ENCODE measurements at regions not wholly inside any gene's neighbourhood (a gene's known extent, or its start where the extent isn't known, plus 50 kb on each side); places are given as distances from the start of the nearest gene placed in this dataset.
"Not testable (repeated sequence)": the region's sequence is repeated elsewhere in the genome, so short reads cannot be mapped to it uniquely, and the experiment has no call there.

DNA sequence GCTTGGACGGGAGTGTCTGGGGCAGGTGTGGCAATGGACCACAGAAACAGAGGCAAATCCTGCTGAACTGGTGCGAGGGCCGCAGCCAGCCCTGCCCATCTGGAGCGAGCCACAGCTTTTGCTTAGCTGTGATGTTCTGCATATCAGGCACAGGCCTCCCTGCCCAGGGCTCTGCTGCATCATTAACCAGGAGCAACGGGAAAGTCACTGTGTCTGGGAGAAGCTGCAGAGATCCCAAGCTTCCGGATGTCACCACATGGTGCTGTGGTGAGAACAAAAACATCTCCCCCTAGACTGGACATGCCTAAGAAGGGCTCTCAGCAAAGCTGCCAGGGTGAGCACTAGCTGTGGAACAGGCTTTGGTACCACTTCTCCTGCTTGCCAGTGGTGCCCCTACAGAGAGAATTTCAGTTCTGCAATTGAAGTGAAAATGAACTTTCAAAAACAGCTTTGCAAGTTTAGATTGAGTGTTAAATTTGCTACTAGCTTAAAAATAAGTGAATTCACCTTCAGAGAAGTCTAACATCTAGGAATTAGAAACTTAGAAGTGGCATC is 172.9 kb upstream of the MYT1L start:
- ATAC-seq, result no peak

GRCh38 chr2:2502201-2502549 is 171.1 kb upstream of the MYT1L start:
- ATAC-seq, result no peak

DNA sequence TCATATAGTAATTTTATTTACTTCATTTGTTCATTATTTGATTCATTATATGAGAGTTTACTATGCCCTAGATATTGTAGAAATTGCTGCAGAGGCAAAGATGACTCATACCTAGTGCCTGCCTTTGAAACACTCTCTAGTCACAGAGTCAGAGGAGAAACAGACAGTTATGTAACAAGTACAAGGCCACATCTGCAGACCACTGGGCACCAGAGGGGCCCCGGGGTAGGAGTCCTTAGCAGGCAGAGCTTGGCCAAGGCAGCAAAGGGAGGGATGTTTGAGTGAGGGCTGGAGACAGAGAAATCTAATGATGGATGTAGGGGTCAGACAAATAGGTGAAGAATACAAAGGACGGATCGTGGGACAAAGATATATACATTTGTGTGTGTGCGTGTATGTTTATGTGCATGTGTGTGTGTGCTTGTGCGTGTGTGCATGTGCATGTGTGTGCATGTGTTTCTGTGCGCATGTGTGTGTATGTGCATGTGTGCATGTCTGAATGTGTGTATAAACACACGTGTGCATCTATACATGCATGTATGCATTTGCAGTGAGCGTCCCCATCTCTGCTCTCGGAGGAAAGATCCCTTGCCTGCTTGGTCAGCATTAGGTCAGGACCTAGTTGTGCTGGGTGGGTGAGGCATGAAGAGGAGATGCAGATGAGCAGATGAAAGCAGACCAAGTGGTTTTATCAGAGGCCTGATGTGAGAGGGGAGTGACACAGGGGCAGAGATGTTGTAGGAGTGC is 170.6 kb upstream of the MYT1L start:
- no peak for ATAC-seq

GRCh38 chr2:2495606-2496005 is 164.5 kb upstream of the MYT1L start:
- no peak for ATAC-seq

DNA sequence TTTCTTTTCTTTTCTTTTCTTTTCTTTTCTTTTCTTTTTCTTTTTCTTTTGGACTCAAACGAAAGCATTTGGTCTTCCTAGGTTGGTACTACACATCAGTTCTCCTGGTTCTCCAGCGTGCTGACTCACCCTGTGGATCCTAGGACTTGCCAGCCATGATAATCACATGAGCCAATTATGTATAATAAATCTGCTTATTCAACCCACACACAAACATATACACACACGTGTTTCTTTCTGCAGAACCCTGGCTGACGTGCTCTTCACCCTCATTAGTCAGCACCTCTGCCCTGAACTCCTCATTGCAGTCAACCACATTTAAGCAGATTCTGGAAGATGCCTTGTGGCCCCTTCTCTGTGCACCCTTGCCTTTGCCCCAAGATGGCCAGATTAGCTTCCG is 162.4 kb upstream of the MYT1L start:
- no peak for ATAC-seq

DNA sequence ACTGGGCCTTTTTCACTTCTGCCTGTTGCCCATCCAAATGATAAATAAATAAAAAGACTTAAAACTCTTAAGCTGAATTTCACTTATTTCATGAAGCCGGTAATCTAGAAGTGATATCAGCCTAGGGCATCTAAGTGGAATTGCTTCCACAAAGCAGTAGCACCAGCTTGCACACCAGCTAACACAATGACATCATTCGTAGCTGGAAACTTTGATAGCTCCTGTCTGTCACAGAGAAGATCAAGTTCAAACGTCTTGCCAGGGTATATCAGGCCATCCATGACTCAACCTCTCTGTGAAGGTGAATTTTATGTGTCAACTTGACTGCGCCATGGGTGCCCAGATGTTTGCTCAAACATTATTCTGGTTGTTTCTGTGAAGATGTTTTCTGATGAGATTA is 161.7 kb upstream of the MYT1L start:
- ATAC-seq, result no peak

DNA sequence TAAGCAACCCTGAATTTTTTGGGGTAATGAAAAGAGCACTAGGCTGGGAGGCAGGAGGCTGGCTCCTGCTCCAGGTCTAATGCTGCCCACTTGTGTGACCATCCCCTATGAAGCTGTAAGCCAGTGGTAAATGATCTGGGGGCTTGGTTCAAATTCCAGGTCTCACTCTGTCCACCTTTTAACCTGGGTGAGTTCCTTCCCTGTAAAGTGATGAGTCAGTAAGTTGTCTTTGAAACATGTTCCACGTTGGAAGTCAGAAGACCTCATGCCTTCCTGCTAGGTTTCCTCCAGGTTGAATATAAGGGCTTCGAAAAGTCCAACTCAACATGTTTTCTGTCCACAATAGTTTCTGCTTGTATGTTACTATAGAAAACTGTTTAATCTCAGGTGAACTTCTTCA is 160.9 kb upstream of the MYT1L start:
- ATAC-seq, result no peak

DNA sequence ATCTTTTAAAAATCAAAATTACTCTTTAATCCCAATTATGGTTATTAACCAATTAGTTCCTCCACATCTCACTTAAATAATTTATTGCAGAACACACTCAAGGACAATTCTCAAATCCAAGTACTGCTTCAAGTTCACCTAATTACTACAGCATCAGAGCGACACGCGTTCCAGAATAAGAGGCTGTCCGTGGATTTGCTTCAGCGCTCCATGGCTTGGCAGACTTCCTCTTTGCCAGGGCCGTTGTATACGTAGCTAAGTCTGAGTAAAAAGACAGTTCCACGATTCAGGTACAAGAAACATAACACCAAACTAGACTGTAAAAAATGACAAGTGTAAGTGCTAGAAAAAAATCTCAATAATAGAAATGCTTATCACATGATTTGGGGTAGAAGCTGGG is 153.2 kb upstream of the MYT1L start:
- no peak for ATAC-seq

DNA sequence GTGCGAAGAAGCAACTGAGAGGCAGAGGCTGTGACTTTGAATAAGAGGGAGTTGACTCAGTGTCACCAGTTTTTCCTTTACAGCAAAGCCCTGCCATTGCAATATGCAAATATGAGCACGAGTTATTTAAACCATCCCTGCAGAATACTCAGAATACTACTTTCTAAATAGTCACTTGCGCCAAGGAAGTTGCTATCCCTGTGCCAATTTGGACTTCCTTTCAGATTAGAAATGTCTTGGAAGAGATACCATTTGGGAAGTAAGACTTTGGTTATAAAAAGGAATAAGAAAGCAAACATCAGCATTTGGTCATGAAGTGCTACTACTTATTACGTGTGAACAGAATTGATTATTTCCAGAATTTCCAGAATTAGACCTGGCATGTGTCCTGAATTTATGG is 151.8 kb upstream of the MYT1L start:
- no peak for ATAC-seq

DNA sequence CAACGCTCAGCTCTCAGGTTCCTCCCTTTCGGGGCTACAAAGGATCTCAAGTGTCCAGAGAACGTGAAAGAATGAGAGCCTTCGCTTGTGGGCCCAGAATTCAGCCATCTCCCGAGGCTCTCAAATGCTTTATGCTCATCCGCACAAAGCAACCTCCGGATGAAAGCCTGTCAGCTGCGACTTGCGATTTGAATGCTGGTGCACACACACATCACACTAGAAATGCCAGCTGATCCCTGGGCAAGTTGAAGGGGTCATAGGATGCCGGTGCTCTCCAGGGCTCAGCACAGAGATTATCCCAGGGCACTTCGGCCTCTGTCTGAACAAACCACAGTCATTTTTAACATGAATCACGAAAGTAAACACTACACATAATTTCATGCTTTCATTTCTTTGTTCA is 141.8 kb upstream of the MYT1L start:
- ATAC-seq, result no peak

DNA sequence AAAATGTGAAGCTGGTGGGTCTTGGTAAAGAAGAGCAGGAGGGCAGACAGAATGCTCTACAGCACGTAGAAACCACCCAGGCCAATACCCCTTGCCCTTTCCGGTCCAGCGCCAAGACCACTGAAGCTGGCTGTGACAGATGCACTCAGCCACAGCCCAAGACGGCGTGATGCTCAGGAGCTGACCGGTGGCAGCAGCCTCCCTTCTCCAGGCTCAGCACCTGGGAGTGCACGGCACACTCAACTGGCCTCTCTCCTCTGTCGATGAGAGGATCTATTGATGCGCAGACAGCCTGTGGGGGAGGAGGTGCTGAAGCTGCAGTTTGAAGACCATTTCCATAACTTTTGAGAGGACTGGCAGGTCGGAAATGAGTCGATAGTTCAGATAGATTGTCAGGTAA is 141.0 kb upstream of the MYT1L start:
- ATAC-seq, result no peak

DNA sequence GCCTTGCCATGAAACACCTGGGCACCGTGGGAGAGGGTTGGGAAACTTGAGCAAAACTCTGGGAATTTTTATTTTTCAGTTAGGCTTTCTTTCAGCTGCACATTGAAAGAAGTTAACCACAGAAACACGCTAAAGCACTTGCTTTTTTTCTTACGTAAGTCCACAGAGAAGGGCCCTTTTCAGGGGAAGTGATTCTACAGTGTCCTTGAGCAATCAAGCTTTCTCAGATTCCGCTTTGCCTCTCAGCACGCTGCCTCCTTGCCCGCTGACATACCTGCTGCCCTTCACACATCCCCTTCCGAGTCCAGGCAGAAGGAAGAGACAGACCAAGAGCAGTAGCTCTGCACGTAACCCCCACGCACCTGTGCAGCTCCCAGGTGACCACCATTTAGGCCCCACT is 135.5 kb upstream of the MYT1L start:
- no peak for ATAC-seq

- ATAC-seq, result no peak
Observed at GRCh38 chr2:2464643-2465042, 133.6 kb upstream of the MYT1L start.

GRCh38 chr2:2464094-2464493 is 133.0 kb upstream of the MYT1L start:
- no peak for ATAC-seq

DNA sequence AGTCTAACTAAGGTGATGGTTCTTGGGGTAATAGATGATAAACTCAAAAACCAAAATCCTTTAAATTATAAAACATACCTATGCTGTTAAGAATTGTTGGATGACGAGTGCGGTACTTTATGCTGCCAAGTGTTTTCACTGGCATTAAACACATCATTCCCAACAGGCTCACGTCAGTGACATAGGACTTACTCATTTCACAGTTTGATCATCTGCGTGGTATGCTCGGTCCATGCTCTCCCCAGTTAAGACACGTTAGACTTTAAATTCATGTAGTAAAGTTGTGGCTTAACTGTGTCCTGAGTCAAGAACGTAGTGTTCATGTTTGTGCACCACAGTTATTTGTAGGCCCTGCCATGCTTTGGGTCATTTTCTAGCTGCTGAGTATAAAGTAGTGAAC is 125.6 kb upstream of the MYT1L start:
- ATAC-seq, result no peak

- no peak for ATAC-seq
Observed at GRCh38 chr2:2455151-2455550, 124.1 kb upstream of the MYT1L start.

DNA sequence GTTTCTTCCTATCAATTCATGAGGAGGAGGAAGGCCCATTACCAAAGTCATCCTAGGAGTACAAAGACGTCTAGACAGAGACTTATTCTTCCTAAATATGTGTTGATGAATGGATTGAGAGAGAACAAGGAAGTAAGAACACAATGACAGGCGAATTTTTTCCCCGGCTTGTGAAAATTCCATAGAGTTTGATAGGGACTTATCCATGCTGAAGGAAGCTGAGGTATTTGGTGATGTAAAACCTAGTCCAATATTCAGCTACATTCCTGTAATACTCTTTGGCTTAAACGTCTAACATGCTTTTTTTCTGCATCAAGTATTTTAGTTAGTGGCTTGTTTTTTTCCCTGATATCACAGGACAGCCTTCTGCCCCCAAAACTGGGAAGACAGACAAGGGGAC is 121.9 kb upstream of the MYT1L start:
- ATAC-seq, result no peak

DNA sequence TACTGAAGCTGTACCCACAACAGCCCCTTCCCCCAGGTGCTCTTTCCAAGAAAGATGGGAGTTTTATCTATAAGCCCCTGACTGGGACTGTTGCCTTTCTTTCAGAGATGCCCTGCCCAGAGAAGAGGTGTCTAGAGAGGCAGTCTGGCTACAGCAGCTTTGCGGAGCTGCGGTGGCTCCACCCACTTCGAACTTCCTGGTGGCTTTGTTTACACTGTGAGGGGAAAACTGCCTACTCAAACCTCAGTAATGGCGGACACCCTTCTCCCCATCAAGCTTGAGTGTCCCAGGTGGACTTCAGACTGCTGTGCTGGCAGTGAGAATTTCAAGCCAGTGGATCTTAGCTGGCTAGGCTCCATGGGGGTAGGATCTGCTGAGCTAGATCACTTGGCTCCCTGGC is 120.2 kb upstream of the MYT1L start:
- ATAC-seq, result not testable (repeated sequence)

DNA sequence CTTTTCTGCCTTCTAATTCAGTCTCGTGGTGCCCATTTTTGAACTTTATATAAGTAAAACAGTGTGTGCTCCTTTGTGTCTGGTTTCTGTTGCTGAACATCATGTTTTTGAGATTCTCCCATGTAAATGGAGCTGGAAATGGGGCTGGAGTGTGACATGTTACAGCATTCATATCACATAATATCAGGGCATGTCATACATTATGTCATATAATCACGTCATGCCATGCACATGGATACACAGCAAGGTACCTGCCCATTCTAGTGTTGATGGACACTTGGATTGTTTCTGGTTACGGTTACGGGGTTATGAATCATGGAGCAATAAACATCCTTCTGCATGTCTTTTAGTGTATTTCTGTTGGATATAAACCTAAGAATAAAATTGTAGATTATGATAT is 117.1 kb upstream of the MYT1L start:
- ATAC-seq, result no peak

- no peak for ATAC-seq
Observed at GRCh38 chr2:2422621-2423020, 91.5 kb upstream of the MYT1L start.

- ATAC-seq, result no peak
Observed at GRCh38 chr2:2413525-2413924, 82.5 kb upstream of the MYT1L start.

GRCh38 chr2:2410987-2411386 is 79.9 kb upstream of the MYT1L start:
- no peak for ATAC-seq

- ATAC-seq, result no peak
Observed at GRCh38 chr2:2409481-2409880, 78.4 kb upstream of the MYT1L start.

DNA sequence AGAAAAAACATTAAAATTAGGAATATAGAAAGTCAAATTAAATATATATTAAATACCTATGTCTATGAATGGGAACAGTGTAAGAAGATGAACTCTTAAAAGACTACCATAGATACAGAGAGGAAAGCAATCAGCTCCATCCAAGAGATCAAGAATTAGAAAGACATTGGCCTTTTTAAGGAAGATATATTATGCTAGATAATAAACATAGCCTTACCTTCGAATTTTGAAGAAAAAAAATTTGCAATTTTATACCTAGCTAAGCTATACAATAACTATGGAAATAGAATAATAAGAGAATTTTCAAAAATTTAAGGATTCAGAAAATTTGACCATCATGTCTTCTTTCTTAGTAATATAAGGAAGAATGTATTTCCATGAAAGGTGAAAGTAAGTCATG is 74.7 kb upstream of the MYT1L start:
- ATAC-seq, result no peak
